HG03280 (cell line): ENCODE measurements at regions not wholly inside any gene's neighbourhood (a gene's known extent, or its start where the extent isn't known, plus 50 kb on each side); places are given as distances from the start of the nearest gene placed in this dataset.
"Not testable (repeated sequence)": the region's sequence is repeated elsewhere in the genome, so short reads cannot be mapped to it uniquely, and the experiment has no call there.

ENCODE experiments used
- ATAC-seq: cut with Tn5 transposase; IDR thresholded peaks from one replicate; pipeline ENCODE4 v1.9.1; 2021; ENCODE audit warnings: mild to moderate bottlenecking, moderate library complexity; ENCODE audit not compliant: unreplicated experiment

DNA sequence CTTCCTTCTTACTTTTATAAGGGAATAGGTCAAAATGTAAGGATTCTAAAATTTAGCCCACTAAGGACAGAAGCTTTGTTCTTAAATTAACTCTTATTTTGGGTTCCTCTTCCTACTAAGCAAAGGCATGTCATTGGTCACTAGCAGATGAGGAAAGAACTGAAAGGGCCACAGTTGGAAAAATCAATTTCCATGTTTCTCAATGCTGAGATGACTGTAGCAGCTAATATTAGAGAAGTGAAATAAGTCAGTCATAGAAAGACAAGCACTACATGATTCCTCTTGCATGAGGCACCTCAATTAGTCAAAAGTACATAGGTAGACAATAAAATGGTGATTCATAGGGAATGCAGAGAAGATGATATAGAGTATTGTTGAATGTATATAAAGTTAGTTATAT, 353.7 kb downstream of the RSL24D1 start:
- no peak for ATAC-seq

DNA sequence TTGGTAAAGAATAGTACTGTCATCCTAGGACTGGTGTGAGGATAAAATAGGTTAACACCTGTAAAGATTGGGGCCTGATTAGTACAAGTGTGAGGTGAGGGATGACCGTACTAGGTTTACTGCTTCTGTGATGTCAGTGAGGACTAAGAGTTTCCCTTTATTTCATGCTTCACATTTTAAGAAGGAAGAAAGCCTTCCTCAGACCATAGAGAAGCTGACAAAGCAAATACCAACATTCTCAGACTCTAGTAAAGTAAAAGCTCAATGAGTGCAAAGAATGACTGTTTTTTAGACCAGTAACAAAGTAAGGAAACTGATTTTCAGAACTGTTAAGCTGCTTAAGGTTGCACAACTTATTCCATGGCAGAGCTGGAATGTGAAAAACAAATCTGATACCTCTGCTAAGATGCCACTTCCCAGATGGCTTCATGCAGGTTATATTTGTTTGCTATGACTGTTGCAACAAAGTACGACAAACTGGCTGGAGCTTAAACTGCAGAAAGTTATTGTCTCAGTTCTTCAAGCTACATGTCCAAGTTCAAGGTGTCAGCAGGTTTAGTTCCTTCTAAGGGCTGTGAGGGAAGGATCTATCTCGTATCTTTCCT, 354.9 kb downstream of the RSL24D1 start:
- ATAC-seq = no peak

DNA sequence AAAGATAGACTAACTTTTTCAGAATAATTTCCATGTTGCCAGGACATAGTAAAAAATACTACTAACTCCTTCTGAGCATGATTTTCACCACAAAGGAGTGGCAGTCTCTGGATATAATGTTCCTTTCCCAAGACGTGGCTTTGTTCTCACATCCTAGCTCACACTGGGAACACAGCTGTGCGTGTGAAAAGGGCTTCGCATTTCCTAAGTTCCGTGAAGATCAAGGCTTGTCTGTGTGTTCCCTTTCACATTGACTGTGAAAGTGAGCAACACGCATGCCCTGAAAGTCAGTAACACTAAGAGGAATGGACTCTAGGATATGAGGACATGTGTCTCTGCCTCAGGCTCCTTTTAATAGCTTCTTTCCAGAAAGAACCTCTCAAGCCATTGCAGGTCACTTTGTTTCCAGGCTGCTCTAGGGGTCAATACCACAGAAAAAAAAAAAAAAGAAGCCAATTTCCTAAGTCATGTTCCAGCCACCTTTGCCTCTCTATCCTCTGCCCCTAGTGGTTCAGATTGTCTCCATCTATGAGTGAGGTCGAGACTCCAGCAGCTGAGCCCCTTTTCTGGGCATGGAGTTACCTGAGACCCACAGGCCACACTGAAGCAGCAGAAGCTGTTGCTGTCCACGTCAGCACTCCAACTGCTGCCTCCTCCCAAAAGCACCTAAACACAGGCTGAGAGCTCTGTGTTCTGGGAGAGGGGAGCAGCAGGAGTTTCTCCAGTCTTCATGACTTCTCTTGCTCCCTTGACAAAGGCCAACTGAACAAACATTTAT, 355.9 kb downstream of the RSL24D1 start:
- ATAC-seq = no peak

DNA sequence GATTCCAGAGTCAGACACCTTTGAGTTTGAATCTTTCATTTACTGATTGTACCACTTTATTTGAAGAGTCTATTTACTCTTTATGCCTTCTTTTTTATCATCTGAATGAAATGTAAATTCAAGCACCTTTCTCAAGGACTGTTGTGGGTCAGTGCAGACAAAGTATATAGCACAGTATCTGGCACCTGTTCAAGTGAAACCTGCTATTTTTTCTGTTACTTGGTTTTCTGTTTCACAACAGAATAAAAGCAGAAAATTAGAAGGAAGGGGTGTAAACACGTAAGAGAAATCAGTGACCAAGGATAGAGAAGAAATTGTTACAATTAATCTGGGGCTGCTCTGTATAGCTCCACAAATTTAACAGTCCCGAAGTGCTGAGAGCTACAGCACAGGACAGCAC, 357.4 kb downstream of the RSL24D1 start:
- ATAC-seq = no peak

DNA sequence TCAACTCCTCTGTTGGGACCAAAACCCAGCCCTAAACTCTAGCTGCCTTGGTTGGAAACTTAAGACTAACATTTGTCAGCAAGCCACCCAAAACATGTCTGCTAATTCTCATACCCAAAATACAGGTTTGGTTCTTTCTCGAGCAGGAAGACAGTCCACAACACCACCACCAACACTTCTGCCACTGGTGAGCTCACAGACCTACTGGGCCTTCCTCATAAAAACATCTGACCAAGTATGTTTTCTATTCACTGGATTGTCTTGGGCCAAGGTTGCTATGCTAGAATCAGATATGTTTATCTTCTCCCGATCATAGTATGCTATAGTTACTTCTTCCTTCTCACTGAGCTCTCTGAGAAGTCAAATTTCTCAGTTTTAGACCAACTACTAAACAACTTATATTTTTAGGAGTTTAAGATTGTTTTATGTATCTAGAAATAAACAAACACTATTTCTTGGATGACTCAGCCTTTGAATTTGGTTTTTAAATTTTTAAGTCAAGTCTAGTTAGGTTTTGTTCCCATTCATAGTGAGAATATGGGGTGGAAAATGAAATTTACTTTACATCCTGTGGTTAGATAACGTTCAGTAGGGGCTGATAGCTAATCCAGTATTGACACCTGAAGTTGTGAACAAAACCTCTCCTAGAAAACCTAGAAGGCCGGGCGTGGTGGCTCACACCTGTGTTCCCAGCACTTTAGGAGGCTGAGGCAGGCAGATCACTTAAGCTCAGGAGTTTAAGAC, 360.5 kb downstream of the RSL24D1 start:
- peak; percentile 51 for ATAC-seq

DNA sequence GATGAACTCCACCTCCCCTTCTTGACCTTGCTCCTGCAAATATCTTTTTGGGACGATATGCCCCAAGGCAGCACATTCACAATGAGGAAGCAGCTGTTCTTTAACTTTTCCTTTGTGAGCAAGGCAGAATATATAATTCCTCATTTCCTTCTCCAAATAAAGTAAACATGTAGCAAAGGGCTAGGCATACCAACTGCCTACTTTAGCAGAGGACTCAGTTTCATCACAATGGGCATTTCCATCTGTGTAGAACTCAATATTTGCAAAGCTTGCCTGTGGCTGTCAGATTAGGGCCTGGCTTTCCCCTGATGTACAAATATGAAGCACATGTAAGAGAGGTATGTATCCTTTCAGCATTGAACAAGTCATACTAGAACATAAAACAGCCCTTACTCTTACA, 366.9 kb downstream of the RSL24D1 start:
- ATAC-seq = no peak

DNA sequence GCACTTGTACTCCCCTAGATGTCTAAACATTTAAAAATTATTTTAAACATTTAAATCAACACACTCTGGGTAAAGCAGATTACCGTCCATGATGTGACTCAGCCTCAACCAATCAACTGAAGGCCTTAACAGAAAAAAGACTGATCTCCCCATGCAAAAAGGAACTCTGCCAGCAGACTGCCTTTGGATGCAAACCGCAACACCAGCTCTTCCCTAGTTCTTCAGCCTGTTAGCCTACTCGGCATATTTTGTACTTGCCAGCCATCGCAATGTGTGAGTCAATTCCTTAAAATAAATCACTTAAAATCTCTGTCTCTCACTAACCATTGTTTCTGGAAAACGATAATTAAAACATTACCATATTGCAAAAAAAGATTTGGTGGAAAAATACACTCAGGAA, 375.9 kb downstream of the RSL24D1 start:
- no peak for ATAC-seq

DNA sequence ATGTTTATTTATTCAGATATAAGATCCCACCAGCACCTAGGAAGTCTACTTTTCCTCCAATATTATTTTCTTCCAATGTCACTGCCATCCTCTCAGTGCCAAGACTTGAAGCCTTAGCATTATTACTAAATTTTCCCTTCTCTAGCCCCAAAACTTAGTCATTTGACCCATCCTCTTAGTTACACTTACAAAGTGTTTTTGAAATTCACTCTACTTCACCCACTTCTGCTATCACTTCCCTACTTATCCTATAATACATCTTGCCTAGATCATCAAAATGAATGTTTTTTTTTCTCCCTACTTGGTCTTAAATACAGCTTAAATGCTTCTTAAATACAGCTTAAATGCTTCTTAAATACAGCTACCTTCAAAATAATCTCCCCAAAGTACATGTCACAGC, 376.6 kb downstream of the RSL24D1 start:
- ATAC-seq = no peak

DNA sequence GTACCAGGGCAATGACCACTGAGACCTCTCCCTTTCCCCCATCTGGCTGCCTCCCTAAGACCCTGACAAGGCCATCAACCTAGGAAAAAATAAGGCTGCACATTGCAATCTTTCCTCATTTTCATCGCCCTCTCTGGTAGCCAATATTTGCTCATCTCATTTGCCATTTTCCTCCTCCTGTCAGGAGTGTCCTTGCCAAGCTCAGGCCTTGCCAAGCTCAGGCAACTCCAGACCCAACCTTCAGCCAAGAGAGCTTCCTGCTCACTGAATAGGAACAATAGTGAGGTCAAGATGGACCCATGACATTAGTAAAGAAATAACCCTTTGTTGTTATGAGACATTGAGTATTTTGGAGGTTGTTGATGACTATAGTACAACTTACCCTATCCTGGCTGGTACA, 380.3 kb downstream of the RSL24D1 start:
- ATAC-seq = no peak

DNA sequence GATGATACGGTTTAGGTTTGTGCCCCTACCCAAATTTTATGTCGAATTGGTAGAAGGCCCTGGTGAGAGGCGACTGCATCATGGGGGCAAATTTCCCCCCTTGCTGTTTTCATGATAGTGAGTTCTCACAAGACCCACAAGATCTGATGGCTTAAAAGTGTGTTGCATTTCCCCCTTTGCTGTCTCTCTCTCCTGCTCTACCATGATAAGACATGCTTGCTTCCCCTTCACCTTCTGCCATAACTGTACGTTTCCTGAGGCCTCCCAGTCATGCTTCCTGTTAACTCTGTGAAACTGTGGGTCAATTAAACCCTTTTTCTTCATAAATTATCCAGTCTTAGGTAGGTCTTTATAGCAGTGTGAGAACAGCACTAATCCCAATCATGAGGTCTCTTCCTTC, 381.2 kb downstream of the RSL24D1 start:
- no peak for ATAC-seq

DNA sequence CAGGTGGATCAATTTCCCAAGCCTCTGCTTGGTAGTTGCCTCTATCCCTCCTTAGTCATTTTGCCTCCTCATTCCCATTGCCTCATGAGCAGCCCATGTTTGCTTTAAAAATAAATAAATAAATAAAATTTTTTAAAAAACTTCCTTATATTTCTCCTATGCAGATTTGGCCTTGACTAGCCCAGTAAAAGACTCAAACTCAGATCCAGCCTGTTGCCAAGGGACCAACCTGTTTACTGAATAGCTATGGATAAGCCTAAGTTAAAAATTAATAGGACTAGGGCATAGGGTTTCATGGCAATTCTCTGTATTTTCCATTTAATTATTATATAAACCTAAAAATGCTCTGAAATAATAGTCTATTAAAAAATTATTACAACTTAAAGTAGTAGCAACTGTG, 384.4 kb downstream of the RSL24D1 start:
- ATAC-seq = no peak

DNA sequence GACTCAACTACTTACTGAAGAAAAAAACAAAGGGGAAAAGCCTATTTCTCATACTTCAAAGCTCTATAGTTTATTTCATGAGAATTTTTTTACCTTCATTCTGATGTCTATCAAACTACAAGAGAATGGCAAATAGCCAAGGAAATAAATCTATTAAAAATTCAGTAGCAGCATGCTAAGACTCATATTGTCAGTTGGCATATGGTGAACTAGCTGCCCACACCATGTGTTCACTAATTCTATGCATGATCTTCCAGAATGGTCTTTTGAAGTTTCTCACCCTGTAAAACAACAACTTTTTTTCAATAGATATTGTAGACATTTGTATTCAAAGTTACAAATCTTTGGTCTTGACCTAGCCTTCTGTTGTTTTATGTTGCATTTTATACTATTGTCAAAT, 386.2 kb downstream of the RSL24D1 start:
- no peak for ATAC-seq

DNA sequence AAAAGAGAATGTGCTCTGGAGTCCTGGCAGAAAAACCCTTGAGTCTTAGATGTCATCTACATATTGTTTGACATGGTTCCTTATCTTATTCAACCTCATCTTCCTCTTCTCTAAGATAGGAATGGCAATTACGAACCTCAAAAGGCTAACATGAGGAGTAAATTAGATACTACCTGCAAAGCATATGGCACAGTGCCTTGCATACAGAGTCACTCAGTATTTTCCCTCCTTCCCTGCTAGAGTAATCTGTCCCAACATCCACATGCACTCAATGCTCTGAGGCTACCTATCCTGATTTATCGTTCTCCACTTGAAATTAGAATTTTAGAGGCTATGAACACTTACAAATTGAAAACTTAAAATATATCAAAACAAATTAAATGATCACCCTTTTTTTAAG, 386.7 kb downstream of the RSL24D1 start:
- no peak for ATAC-seq

DNA sequence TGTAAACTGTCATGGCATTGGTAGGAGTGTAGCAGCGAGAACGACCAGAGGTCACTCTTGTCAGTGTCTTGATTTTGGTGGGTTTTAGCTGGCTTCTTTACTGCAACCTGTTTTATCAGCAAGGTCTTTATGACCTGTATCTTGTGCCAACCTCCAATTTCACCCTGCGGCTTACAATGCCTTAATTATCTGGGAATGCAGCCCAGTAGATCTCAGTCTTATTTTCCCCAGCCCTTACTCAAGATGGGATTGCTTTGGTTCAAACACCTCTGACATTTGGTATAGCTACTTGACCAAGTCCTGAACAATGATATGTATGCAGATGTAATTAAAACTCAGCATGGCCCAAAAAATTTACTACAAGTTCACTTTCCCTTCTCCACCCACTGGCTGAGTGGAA, 388.4 kb downstream of the RSL24D1 start:
- no peak for ATAC-seq

DNA sequence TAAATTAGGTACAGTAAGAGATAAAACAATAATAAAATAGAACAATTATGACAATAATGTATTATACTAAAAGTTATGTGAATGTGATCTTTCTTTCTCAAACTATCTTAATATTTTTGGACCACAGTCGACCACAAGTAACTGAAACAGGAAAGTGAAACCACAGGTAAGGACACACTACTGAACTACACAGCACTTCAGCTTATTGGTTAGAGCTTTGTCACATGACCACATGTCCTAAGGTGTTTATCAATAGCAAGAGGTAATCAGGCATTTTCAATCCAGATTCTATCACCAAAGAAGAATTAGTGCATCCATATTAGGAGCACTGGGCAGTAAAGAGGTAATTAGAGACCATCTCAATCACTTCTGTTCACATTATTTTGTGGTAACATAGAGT, 392.8 kb downstream of the RSL24D1 start:
- no peak for ATAC-seq

DNA sequence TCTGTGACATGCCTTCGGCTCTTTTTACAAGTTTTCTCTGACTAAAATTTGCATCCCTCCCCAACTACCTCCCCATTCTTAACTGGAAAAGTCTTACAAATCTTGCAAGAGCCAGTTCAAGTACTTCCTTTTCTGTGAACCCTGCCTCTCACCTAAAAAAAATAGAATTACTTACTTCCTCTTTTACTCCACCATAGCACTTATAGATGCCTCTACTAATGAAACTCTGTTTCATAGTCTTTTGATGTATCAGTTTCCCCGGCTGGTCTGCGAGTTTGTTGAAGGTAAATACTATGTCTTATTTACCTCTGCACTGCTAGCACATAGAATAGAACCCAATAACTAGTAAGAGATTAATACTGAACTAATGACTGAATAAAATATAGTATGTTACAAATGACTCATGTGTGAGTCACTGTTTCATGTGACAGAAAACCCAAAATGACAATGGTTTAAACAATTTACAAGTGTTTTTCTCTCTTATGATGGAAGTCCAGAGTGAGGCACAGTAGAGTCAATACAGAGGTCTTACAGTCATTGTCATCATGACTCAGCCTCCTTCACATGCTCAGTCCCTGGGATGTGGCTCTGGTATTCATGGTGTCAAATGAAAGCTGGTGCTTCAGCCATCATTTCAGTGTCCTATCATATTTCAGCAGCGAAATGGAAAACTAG, 393.5 kb downstream of the RSL24D1 start:
- ATAC-seq = peak; percentile 83

DNA sequence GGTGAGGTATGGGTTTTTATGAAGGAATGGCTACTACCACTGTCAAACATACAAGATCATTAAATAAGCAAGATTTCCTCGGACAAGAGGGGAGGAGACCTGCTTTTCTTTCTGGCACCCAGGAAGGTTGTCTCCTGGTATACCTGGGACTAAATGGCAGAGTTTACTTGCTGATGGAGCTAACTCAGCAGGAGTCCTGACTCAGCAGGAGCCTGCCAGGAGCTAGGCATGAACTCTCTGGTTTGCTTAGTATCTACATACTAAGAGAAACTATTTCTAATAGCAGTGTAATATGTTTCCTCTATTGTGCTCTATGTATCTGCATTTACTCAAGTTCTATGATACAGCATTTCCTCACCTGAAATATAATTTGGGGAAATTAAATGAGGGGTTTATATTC, 404.2 kb downstream of the RSL24D1 start:
- no peak for ATAC-seq

DNA sequence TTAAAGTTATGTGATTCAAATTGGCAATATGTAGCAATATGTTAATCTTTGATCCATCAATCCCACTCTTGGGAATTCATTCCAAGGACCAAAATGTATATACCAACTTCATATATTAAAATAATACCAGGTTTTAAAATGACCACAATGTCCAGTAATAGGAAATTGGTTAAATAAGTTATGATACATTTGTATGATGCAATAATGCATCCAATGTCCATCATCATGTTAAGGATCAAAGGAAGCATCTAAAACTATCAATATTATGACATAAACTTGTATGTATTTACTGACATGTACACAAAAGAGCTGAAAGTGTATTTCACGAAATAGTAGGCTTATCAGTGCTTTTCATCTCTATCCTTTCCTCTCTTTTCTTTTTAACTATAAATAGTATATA, 406.0 kb downstream of the RSL24D1 start:
- ATAC-seq = no peak

DNA sequence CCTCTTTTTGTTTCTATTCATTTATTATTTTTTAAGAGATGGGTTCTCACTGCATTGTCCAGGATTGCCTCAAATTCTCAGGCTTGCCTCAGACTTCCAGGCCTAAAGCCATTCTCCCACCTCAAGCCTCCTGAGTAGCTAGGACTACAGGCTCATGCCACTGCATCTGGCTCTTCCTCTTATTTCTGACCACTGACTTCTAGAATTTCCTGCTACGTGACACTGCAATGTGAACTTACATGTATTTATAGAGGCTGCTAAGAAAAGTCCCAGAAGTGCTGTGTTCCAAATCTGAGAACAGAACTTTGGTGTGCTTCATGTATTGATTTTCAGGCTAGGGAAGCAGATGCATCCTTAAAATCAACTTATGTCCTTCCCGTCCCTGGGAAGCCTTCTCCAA, 407.4 kb downstream of the RSL24D1 start:
- no peak for ATAC-seq

DNA sequence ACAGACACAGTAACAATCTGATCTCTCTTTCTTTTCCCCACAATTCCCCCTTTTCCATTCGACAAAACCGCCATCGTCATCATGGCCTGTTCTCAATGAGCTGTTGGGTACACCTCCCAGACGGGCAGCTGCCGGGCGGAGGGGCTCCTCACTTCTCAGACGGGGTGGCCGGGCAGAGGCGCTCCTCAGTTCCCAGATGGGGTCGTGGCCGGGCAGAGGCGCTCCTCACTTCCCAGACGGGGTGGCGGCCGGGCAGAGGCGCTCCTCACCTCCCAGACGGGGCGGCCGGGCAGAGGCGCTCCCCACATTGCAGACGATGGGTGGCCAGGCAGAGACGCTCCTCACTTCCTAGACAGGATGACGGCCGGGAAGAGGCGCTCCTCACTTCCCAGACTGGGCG, 415.5 kb downstream of the RSL24D1 start:
- not testable (repeated sequence) for ATAC-seq

DNA sequence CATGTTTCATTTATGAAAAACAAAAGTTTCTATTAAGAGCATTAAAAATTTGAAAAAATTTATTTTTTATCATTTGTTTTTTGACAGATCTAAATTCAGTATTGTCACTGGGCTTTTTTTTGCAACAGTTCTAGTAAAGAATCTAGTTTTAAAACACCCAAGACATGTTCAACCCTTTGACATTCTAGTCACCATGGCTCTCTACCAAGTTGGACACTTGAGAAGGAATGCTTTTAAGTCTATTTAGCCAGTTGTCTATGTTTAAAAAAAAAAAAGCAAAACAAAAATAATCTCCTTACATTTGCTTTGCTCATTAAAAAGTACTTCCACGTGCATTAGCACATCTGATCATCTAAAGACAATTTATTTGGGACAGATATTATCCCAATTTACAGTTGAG, 417.5 kb downstream of the RSL24D1 start:
- no peak for ATAC-seq

DNA sequence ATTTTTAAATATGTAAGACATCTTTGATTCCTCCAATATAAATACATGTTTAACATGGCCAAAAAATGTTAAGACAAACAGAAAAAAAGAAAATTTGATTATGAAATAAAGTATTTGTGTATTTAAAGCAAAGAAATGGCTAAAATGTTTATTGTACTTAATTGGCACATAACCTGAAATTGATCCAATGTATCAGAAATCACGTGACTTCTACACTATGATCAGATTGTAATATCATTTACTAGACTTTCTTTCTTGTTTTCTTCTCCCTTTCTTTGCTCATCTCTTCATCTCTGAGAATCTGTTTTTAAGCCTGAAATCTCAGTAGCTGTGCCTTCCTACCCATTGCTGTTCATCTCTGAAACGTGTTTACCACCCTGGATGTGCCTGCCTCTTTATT, 420.3 kb downstream of the RSL24D1 start:
- ATAC-seq = no peak
